NCI-H526 (cell line): ENCODE measurements at regions not wholly inside any gene's neighbourhood (a gene's known extent, or its start where the extent isn't known, plus 50 kb on each side); places are given as distances from the start of the nearest gene placed in this dataset.
"Not testable (repeated sequence)": the region's sequence is repeated elsewhere in the genome, so short reads cannot be mapped to it uniquely, and the experiment has no call there.

ENCODE experiments used
- DNase-seq, 2 experiments: peaks; one replicate each; lab custom pipeline; 2025; lab: John Stamatoyannopoulos, UW

GRCh38 chr5:104353371-104353770, 790.8 kb upstream of the NUDT12 start:
- no peak for DNase-seq

- DNase-seq, result no peak
These were observed 790.4 kb upstream of the NUDT12 start for GRCh38 chr5:104352954-104353353.

GRCh38 chr5:104347119-104347708, 784.6 kb upstream of the NUDT12 start:
- peak in 1 of 2 experiments; percentile 23 for DNase-seq

GRCh38 chr5:104345222-104346016, 782.8 kb upstream of the NUDT12 start:
- DNase-seq, result no peak

GRCh38 chr5:104344809-104345208, 782.2 kb upstream of the NUDT12 start:
- DNase-seq, result no peak

- DNase-seq, result no peak
These were observed 765.2 kb upstream of the NUDT12 start for GRCh38 chr5:104327801-104328200.

GRCh38 chr5:104326966-104327365, 764.4 kb upstream of the NUDT12 start:
- DNase-seq, result no peak

- no peak for DNase-seq
These were observed 762.8 kb upstream of the NUDT12 start for GRCh38 chr5:104325356-104325755.

GRCh38 chr5:104316676-104317075, 754.1 kb upstream of the NUDT12 start:
- DNase-seq, result not testable (repeated sequence)

- no peak for DNase-seq
These were observed 749.9 kb upstream of the NUDT12 start for GRCh38 chr5:104312481-104312880.

GRCh38 chr5:104305602-104306001, 743.0 kb upstream of the NUDT12 start:
- no peak for DNase-seq

GRCh38 chr5:104299998-104300706, 737.6 kb upstream of the NUDT12 start:
- no peak for DNase-seq

GRCh38 chr5:104298518-104298917, 735.9 kb upstream of the NUDT12 start:
- DNase-seq, result no peak

GRCh38 chr5:104297076-104297475, 734.5 kb upstream of the NUDT12 start:
- DNase-seq, result no peak

- DNase-seq, result no peak
These were observed 733.4 kb upstream of the NUDT12 start for GRCh38 chr5:104295991-104296390.

- DNase-seq, result no peak
These were observed 720.5 kb upstream of the NUDT12 start for GRCh38 chr5:104283136-104283535.

- no peak for DNase-seq
These were observed 711.1 kb upstream of the NUDT12 start for GRCh38 chr5:104273725-104274124.

GRCh38 chr5:104267320-104268015, 704.9 kb upstream of the NUDT12 start:
- DNase-seq, result no peak

GRCh38 chr5:104266161-104266560, 703.6 kb upstream of the NUDT12 start:
- no peak for DNase-seq

GRCh38 chr5:104265531-104266140, 703.0 kb upstream of the NUDT12 start:
- no peak for DNase-seq

- no peak for DNase-seq
These were observed 684.7 kb upstream of the NUDT12 start for GRCh38 chr5:104247260-104247659.

GRCh38 chr5:104241046-104241445, 678.5 kb upstream of the NUDT12 start:
- no peak for DNase-seq
